Right lobe of liver (tissue), 6 donors: ENCODE measurements at regions not wholly inside any gene's neighbourhood (a gene's known extent, or its start where the extent isn't known, plus 50 kb on each side); places are given as distances from the start of the nearest gene placed in this dataset.

Experiments
- ATAC-seq, 4 donors: fragments of 200-7000 bp; cut with Tn5 transposase; one replicate each; pipeline ENCODE4 v1.9.1; 2020; ENCODE audit warnings: mild to moderate bottlenecking in 4 of 4, moderate library complexity in 4 of 4
- DNase-seq, 3 donors: peaks; one replicate each; pipeline ENCODE4 v3.0.0-alpha.2; 2020
- H3K27ac ChIP-seq, 3 donors: fragments of 200-600 bp; one replicate each; pipeline ENCODE4 v1.8.0; 2022
- H3K27me3 ChIP-seq, 2 donors: fragments of 200-600 bp; one replicate each; pipeline ENCODE4 v1.8.0; 2022
- H3K36me3 ChIP-seq, 4 donors: fragments of 200-600 bp; sonication (generic) in 1 of 4; one replicate each; pipeline versions ENCODE4 v1.5.1 to v1.8.0; 2017 to 2022; ENCODE audit warnings: control low read depth in 1 of 4
- H3K4me1 ChIP-seq, 4 donors: fragments of 200-600 bp; sonication (generic) in 1 of 4; one replicate each; pipeline versions ENCODE4 v1.5.1 to v1.8.0; 2017 to 2022; ENCODE audit warnings: control low read depth in 1 of 4
- H3K4me3 ChIP-seq, 3 donors: fragments of 200-600 bp; one replicate each; pipeline ENCODE4 v1.8.0; 2022
- H3K9me3 ChIP-seq, 4 donors: fragments of 200-600 bp; sonication (generic) in 1 of 4; one replicate each; pipeline versions ENCODE4 v1.5.1 to v1.8.0; 2017 to 2022; ENCODE audit warnings: control low read depth in 1 of 4
- POLR2A ChIP-seq: fragments of 450-650 bp; IDR thresholded peaks from one replicate; pipeline ENCODE4 v1.6.1; 2017; ENCODE audit warnings: antibody characterized with exemption, mild to moderate bottlenecking
- WGBS: methylation state at CpG from one replicate; pipeline ENCODE4 v1.1.6; 2018; ENCODE audit warnings: low coverage, low lambda C conversion rate; ENCODE audit not compliant: insufficient coverage; ENCODE audit errors: missing lambda C conversion rate; 5-methylcytosine and 5-hydroxymethylcytosine counted together
- intact Hi-C, 2 donors: fragments of 100-400 bp; cut with DNase I; formaldehyde crosslinking; loops; one replicate each; pipeline versions ENCODE4 v1.11.2 to v1.14.1; 2022
- TF ChIP-seq, protein P1 (sequence below), 4 donors: fragments of 200-600 bp in 3 of 4; fragments of 450-650 bp in 1 of 4; IDR thresholded peaks; one replicate each; pipeline versions ENCODE4 v1.5.1 to v1.8.0; 2016 to 2022; ENCODE audit warnings: antibody characterized with exemption in 4 of 4, mild to moderate bottlenecking in 2 of 4
- donor health status: DM: no; HTN: yes; CAD: no.
- donor health status: DM: no; HTN: no; CAD: no.
- donor health status: DM: no; HTN: no; CAD: no.
- donor health status: DM: no; HTN: yes; CAD: no.
- donor health status: DM: no; HTN: yes; CAD: no.

GRCh38 chr14:38751459-38751858 is 351.6 kb downstream of the SEC23A start:
- intact Hi-C loops, result no loop called here
- no peaks in the 10 kb centered on the region for H3K4me1 ChIP-seq
- no peak for TF ChIP-seq POLR2A
- TF ChIP-seq, protein P1, sequence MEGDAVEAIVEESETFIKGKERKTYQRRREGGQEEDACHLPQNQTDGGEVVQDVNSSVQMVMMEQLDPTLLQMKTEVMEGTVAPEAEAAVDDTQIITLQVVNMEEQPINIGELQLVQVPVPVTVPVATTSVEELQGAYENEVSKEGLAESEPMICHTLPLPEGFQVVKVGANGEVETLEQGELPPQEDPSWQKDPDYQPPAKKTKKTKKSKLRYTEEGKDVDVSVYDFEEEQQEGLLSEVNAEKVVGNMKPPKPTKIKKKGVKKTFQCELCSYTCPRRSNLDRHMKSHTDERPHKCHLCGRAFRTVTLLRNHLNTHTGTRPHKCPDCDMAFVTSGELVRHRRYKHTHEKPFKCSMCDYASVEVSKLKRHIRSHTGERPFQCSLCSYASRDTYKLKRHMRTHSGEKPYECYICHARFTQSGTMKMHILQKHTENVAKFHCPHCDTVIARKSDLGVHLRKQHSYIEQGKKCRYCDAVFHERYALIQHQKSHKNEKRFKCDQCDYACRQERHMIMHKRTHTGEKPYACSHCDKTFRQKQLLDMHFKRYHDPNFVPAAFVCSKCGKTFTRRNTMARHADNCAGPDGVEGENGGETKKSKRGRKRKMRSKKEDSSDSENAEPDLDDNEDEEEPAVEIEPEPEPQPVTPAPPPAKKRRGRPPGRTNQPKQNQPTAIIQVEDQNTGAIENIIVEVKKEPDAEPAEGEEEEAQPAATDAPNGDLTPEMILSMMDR (IDR thresholded peaks at IDR 0.05), result no peak
- no peak overlapping the region for H3K4me3 ChIP-seq
- H3K27ac ChIP-seq, result no peak overlapping the region
- ATAC-seq (no peak), DNase-seq (no peak)
- no peaks in the 10 kb centered on the region for H3K27me3 ChIP-seq
- H3K36me3 ChIP-seq, result no peaks in the 10 kb centered on the region
- H3K9me3 ChIP-seq, result no peaks in the 10 kb centered on the region

- TF ChIP-seq, protein P1 (IDR thresholded peaks at IDR 0.05), result no peak
- no peak for TF ChIP-seq POLR2A
- Histone ChIP-seq H3K27me3 (no peaks in the 10 kb centered on the region), H3K36me3 (no peaks in the 10 kb centered on the region), H3K9me3 (no peaks in the 10 kb centered on the region), H3K4me3 (no peak overlapping the region), H3K4me1 (no peaks in the 10 kb centered on the region), H3K27ac (no peak overlapping the region)
- ATAC-seq (no peak), DNase-seq (no peak)
- 70% methylated on average over 3 of the region's 3 CpGs for WGBS
- intact Hi-C loops, result no loop called here
These were observed 353.1 kb downstream of the SEC23A start for GRCh38 chr14:38749936-38750335.

DNA sequence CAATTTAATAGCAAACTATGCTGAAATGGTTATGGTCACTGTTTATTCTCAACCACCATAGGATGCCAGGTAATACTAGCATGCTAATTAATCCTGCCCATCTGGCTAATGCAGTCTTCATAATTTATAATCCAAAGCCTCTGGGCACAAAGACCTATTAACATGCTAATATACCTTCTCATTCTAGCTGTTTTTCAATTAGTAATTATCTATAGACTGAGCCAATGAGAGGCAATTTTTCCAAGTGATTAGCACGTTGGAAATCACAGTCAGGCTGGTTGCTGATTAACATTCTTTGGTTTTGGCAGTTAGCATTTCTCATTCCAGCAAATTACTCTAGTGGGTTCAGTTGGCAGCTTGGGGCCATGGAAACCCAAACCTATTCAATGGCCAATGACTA is 357.2 kb downstream of the SEC23A start:
- no peak for TF ChIP-seq POLR2A
- TF ChIP-seq, protein P1 (IDR thresholded peaks at IDR 0.05), result no peak
- Histone ChIP-seq H3K27ac (no peak overlapping the region), H3K4me1 (no peaks in the 10 kb centered on the region), H3K36me3 (no peaks in the 10 kb centered on the region), H3K27me3 (no peaks in the 10 kb centered on the region), H3K4me3 (no peak overlapping the region), H3K9me3 (no peaks in the 10 kb centered on the region)
- DNase-seq (no peak), ATAC-seq (no peak)
- intact Hi-C loops, result no loop called here
- WGBS, result 0% methylated on average over 1 of the region's 1 CpG

DNA sequence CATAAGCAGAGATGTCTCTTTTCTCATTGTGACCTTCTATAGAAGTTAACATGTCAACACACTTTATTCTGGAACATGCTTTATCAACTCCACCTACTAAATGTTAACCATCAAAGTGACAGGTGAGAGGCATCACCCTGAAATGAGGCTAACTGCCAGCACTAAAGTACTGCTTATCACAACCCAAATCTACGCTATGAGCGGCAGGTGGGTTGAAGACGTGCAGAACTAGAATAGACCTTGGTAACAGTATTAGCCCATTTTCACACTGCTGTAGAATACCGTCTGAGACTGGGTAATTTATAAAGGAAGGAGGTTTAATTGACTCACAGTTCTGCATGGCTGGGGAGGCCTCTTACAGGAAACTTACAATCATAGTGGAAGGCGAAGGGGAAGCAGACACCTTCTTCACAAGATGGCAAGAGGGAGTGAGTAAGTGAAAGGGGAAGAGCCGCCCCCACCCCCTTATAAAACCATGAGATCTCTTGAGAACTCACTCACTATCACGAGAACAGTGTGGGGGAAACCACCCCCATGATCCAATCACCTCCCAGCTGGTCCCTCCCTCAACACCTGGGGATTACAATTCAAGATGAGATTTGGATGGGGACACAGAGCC is 359.0 kb downstream of the SEC23A start:
- whole genome bisulfite sequencing, result 60% methylated on average over 6 of the region's 7 CpGs
- TF ChIP-seq, protein P1 (IDR thresholded peaks at IDR 0.05), result no peak
- no peak for TF ChIP-seq POLR2A
- Histone ChIP-seq H3K4me1 (no peaks in the 10 kb centered on the region), H3K27me3 (no peaks in the 10 kb centered on the region), H3K36me3 (no peaks in the 10 kb centered on the region), H3K9me3 (no peaks in the 10 kb centered on the region), H3K27ac (no peak overlapping the region), H3K4me3 (no peak overlapping the region)
- intact Hi-C loops, result no loop called here
- ATAC-seq, result no peak
- DNase-seq, result no peak
